HuH-7.5 (cell line): ENCODE measurements at regions not wholly inside any gene's neighbourhood (a gene's known extent, or its start where the extent isn't known, plus 50 kb on each side); places are given as distances from the start of the nearest gene placed in this dataset.

ENCODE experiments used
- DNase-seq: peaks from one replicate; pipeline ENCODE4 v3.0.0; 2011; ENCODE audit warnings: low spot score

- DNase-seq: no peak
Measured at GRCh38 chr5:99724732-99725290, 796.0 kb upstream of the CHD1 start.

- peak; percentile 9 for DNase-seq
Measured at GRCh38 chr5:99721506-99721905, 792.7 kb upstream of the CHD1 start.

- no peak for DNase-seq
Measured at GRCh38 chr5:99715921-99716320, 787.1 kb upstream of the CHD1 start.

GRCh38 chr5:99706160-99706559, 777.4 kb upstream of the CHD1 start:
- no peak for DNase-seq

- DNase-seq: no peak
Measured at GRCh38 chr5:99702565-99702964, 773.8 kb upstream of the CHD1 start.

GRCh38 chr5:99694884-99695283, 766.1 kb upstream of the CHD1 start:
- DNase-seq: no peak

GRCh38 chr5:99686538-99686937, 757.7 kb upstream of the CHD1 start:
- no peak for DNase-seq

GRCh38 chr5:99675974-99676373, 747.2 kb upstream of the CHD1 start:
- DNase-seq: no peak

GRCh38 chr5:99674101-99674500, 745.3 kb upstream of the CHD1 start:
- no peak for DNase-seq

- no peak for DNase-seq
Measured at GRCh38 chr5:99664972-99665371, 736.2 kb upstream of the CHD1 start.

GRCh38 chr5:99651298-99651697, 722.5 kb upstream of the CHD1 start:
- DNase-seq: no peak

GRCh38 chr5:99646011-99646647, 717.3 kb upstream of the CHD1 start:
- DNase-seq: no peak

- no peak for DNase-seq
Measured at GRCh38 chr5:99644822-99645221, 716.0 kb upstream of the CHD1 start.

- no peak for DNase-seq
Measured at GRCh38 chr5:99640646-99641045, 711.8 kb upstream of the CHD1 start.

GRCh38 chr5:99639905-99640304, 711.1 kb upstream of the CHD1 start:
- peak; percentile 5 for DNase-seq

- DNase-seq: no peak
Measured at GRCh38 chr5:99636663-99637062, 707.9 kb upstream of the CHD1 start.

GRCh38 chr5:99621772-99622681, 693.2 kb upstream of the CHD1 start:
- DNase-seq: no peak

GRCh38 chr5:99617335-99617734, 688.5 kb upstream of the CHD1 start:
- no peak for DNase-seq

- no peak for DNase-seq
Measured at GRCh38 chr5:99614888-99615287, 686.1 kb upstream of the CHD1 start.

- DNase-seq: no peak
Measured at GRCh38 chr5:99607124-99607523, 678.3 kb upstream of the CHD1 start.

GRCh38 chr5:99605904-99606303, 677.1 kb upstream of the CHD1 start:
- no peak for DNase-seq

GRCh38 chr5:99600952-99601351, 672.1 kb upstream of the CHD1 start:
- no peak for DNase-seq

GRCh38 chr5:99590806-99591205, 662.0 kb upstream of the CHD1 start:
- DNase-seq: no peak
